Kasumi-1 (cell line): ENCODE measurements at regions not wholly inside any gene's neighbourhood (a gene's known extent, or its start where the extent isn't known, plus 50 kb on each side); places are given as distances from the start of the nearest gene placed in this dataset.

Experiments
- DNase-seq, 2 experiments: peaks; one replicate each; lab custom pipeline; 2025; lab: John Stamatoyannopoulos, UW

GRCh38 chr11:130737041-130737830 is 179.0 kb downstream of the SNX19 start:
- DNase-seq = peak; percentile 48 to 59

- DNase-seq = no peak
These were observed 178.3 kb downstream of the SNX19 start for GRCh38 chr11:130737866-130738431.

GRCh38 chr11:130738611-130739010 is 177.7 kb downstream of the SNX19 start:
- DNase-seq = no peak

GRCh38 chr11:130740819-130741218 is 175.5 kb downstream of the SNX19 start:
- DNase-seq = peak in 1 of 2 experiments; percentile 25

- no peak for DNase-seq
These were observed 171.5 kb downstream of the SNX19 start for GRCh38 chr11:130744794-130745193.

GRCh38 chr11:130749216-130749615 is 167.1 kb downstream of the SNX19 start:
- DNase-seq = no peak

- no peak for DNase-seq
These were observed 155.7 kb downstream of the SNX19 start for GRCh38 chr11:130760515-130761125.

- no peak for DNase-seq
These were observed 154.6 kb downstream of the SNX19 start for GRCh38 chr11:130761560-130762220.

- DNase-seq = no peak
These were observed 153.6 kb downstream of the SNX19 start for GRCh38 chr11:130762638-130763037.

- DNase-seq = no peak
These were observed 152.9 kb downstream of the SNX19 start for GRCh38 chr11:130763087-130763980.

- DNase-seq = no peak
These were observed 150.9 kb downstream of the SNX19 start for GRCh38 chr11:130765406-130765805.

GRCh38 chr11:130765951-130766649 is 150.2 kb downstream of the SNX19 start:
- DNase-seq = no peak

GRCh38 chr11:130766650-130767565 is 149.4 kb downstream of the SNX19 start:
- no peak for DNase-seq

GRCh38 chr11:130769782-130770535 is 146.3 kb downstream of the SNX19 start:
- no peak for DNase-seq

GRCh38 chr11:130771708-130772107 is 144.6 kb downstream of the SNX19 start:
- no peak for DNase-seq

GRCh38 chr11:130772266-130773227 is 143.7 kb downstream of the SNX19 start:
- peak in 1 of 2 experiments; percentile 4 for DNase-seq

GRCh38 chr11:130773244-130773820 is 142.9 kb downstream of the SNX19 start:
- no peak for DNase-seq

GRCh38 chr11:130774703-130775102 is 141.6 kb downstream of the SNX19 start:
- no peak for DNase-seq
